ENCODE measurements at regions not wholly inside any gene's neighbourhood (a gene's known extent, or its start where the extent isn't known, plus 50 kb on each side); places are given as distances from the start of the nearest gene placed in this dataset.
"Not testable (repeated sequence)": the region's sequence is repeated elsewhere in the genome, so short reads cannot be mapped to it uniquely, and the experiment has no call there.

DNA sequence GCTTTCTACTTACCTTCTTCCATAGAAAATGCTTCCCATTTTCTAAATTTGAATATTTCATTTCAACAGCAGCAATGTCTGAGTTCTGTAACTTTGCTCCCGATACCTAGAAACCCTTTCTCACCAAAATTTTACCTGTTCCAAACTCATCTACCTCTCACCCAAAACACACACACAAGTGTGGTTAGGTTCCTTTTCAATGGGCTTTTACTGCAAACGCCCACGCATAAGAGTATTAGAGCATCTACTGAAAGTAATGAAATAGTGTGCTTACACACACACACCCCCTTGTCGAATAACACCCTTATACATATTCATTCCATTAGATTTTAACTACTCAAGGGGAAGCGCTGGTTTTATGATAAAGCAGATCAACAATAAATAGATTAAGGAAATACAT, 610.3 kb upstream of the AADAT start:
- no peak for DNase-seq (ENCODE audit: low read depth)

DNA sequence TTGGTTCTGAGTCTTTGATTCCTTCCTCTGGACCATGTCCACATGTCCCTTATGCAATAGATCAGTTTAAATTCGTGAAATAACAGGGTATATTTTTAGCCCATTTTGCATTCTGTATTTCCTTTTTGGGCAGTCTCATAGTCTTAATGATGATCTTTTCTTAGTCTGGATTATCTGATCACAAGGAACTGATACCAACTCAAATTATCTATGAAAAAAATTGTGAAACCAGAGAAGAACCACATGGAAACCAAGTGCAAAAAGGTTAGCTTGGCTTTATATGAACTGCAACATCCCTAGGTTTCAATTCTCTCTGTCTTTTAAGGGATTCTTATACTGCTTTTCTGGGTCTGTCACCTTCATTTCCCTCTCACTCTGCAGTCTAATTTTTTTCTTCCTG, 608.6 kb upstream of the AADAT start:
- no peak for DNase-seq (ENCODE audit: low read depth)

DNA sequence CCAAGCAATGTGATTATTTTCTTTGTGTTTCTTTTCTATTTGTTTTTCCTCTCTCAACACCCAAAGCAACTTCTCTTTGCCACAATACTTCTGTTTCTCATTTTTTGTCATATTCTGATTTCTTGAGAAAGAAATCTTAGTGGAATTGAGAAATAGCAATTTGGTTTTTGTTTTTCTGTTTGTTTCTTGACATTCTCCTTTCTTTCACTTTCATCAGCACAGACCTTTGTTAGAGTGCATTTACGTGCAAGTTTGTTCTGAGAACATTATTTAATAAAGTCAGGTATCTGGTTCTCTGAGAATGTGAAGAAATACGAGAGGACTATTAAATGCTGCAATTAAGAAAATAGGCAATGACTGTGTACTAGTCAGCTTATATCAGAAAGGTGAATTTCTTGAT, 608.1 kb upstream of the AADAT start:
- DNase-seq (ENCODE audit: low read depth) = no peak

DNA sequence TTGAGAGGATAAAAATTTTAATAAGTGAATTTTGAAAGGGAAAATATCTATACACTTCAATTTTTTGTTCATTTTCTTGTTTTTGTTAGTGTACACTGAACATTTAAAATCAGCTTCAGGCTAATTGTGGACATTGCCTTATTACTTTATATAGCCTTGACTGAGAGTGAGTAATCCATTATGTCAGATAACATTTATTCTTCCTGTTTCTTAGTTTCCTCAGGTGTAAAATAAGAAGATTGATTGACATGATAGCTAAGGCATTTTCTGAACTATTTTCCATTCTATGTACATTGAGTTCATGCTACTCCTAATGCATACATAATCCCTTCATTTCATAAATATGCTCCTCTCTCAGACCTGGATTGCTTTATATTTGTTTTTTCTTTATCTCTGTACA, 607.3 kb upstream of the AADAT start:
- DNase-seq (ENCODE audit: low read depth) = no peak

DNA sequence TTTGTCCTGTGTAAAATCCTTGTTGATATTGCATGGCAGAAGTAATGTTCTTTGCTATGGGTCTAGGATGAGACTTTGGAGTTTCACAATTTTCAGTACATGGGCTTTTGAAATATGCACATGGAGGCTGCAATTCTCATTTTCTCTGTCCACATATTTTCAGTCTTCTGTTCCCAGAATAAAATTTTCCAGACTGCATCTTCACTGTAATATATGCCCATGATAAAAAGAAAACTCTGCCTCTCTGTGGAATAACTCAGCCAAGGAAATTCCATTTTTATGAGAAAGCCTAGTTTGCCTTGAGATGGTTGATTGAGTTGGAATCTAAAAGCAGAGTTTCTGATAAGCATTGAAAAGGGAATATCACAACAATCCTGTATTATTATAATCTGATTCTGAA, 601.4 kb upstream of the AADAT start:
- DNase-seq (ENCODE audit: low read depth) = no peak

DNA sequence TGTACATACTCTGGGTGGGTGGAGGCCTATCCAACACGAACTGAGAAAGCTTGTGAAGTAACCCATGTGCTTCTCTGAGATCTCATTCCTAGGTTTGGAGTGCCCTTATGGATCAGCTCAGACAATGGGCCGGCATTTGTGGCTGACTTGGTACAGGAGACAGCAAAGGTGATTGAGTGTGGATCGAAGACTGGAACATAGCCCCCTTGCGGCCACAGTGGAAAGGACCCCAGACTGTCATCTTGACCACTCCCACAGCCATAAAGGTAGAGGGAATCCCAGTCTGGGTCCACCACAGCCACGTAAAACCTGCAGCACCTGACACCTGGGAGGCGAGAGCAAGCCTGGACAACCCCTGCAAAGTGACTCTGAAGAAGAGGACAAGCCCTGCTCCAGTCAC, 598.0 kb upstream of the AADAT start:
- DNase-seq (ENCODE audit: low read depth) = no peak

DNA sequence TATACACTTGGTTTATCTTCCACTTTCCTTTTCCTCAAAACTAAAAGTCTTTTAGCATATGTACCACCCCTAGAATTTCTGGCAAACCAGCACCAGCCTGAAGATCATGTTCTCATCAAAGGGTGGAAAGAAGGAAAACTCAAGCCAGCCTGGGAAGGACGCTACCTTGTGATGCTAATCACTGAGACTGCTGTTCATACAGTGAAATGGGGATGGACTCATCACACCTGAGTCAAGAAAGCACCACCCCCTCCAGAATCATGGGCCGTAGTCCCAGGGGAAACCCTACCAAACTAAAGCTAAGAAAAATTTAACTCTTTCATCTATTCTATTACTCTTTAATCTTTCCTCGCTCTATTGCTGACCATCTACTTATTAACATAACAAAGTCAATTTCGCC, 595.9 kb upstream of the AADAT start:
- not testable (repeated sequence) for DNase-seq (ENCODE audit: low read depth)

DNA sequence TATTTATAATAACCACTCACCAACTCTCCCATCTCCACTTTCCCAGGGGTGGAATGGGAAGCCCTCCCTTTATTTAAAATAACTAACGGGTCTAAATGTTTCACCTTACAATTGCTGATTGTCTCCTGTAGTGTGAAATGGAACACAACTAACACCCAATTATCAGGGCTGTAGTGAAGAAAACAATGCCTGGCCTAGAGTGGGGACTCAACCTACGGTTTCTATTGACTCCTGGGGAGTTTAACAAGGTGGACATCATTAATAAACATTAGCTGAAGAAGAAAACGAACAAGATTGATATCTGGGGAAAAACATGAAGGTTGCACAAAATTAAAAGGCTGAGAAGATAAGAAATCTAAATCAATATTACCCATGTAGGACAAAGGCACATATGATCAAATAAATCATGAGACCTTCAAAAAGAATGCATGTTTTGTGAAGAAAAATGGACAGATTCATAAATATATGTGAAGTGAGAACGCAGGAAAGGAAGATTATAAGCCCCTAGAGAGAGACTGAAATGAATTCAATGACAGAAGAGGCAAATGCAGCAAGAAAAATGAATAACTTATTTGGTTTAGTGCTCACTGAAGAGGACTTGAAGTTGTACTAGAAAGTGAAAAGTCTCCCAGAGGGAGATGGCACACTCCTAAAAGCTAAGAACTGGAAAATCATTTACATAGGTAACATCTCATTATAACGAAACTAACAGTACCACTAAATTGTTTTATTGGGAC, 593.0 kb upstream of the AADAT start:
- no peak for DNase-seq (ENCODE audit: low read depth)

DNA sequence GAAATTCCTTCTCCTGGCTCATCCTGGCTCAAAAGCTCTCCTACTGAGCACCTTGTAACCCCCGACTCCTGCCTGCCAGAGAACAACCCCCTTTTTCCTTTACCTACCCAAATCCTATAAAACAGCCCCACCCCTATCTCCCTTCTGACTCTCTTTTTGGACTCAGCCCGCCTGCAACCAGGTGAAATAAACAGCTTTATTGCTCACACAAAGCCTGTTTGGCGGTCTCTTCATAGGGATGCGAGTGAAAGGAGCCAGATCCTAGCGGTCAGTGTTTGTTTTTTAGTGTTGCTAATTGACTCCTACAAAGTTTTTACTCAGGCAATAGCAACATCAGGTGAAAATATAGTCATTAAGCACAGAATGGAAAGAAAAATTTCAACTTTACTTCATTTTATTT, 592.3 kb upstream of the AADAT start:
- DNase-seq (ENCODE audit: low read depth) = not testable (repeated sequence)

DNA sequence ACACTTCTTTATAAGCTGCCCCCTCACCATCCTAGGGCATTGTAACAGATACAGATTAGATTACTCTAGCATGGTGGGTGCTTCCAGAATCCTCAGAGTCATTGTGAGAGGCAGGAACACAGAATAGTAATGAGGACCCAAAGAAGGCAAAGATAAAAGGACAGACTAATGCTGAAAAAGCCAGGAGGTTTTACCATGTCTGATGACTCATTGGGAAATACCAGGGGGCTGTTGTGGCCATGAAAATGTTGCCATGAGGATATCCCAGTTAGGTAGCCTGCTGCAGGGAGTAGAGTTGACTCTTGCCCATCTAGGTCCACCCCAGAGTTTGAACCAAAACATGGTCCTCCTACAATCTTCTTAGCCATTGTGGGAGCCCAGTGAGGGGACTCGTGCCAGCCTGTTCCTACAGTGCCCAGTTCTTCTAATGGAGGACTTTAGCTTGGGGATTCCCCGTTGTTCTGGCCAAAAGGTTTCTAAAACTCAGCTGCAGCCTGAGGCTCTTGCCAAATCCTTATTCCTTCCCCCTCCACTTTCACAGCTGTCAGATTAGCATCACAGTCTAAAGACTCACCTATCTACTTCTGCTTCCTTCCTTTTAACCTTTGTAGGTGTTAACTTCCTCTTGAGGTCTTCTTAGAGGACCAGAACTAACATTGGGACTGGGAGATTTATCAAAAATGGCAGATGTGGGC, 586.0 kb upstream of the AADAT start:
- no peak for DNase-seq (ENCODE audit: low read depth)

DNA sequence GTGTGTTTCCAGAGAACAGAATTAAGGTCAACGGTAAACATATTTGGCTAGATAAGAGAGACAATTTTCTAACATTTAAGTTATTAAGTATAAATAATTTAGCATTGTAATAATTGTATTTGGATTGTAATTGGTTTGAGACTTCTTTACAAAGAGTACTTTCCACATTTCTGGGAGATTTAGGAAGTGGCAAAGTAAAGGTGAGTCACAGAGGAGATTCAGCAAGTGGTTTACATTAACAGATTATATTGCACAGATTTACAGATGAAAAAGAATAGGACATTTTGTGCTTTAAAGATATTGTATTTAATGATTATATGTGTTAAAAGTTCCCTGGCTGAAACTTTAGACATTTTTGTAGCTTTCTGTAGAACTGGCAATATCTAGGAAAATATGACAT, 584.4 kb upstream of the AADAT start:
- DNase-seq (ENCODE audit: low read depth) = no peak

DNA sequence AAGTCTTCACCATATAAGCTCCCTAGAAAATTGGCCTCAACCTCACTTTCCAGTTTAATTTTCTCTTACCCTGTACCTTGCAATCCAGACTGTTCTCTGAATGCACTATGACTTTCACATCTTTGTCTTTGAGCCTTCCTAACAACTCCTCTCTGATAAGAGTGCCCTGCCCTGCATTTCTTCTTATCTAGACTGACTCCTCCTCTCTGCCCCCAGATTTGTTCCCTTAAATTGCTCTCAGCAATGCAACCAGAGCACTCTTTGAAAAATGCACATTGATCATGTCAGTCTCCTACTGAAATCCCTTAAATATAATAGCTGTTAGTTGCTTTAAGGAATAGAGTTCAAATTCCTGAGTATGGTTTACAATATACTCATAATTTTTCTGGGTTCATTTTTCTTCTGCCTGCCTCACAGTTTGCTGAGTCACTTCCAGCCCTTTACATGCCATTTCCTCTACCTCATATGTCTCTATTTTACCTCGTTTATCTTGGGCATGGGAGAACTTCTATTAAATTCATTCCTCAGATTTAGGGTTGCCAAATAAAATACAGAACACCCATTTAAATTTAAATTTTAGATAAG, 582.7 kb upstream of the AADAT start:
- DNase-seq (ENCODE audit: low read depth) = no peak

DNA sequence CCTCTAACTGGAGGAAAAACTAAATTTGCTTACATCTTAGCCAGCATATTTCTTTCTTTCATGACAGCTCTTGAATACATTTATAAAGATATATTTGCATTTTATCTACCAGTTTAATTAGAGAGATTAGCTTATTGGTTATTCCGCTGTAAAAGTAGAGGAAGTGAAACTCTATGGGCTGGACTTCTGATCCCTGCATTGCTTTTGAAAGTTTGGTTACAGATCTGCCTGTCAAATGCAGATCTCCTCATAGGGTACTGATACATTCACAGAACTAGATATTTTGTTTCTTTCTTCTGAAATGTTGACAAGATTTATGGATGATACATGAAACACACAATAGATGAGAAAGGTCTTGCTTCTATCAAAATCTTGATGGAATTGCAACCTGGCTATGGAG, 581.4 kb upstream of the AADAT start:
- DNase-seq (ENCODE audit: low read depth) = no peak

DNA sequence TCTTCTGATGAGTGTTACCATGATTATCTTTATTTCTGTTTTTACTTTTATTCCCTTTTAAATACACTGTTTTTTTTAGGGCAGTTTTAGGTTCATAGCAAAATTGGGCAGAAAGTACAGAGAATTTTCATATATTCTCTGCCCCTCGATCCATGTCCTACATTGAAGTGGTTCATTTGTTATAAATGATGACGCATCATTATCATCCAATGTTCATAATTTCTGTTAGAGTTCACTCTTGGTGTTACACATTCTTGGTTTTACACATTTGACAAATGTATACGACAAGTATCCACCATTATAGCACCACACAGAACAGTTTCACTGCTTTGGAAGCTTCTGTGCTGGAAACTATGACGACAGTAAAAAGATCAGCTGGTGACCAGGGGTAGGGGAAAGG, 578.1 kb upstream of the AADAT start:
- DNase-seq (ENCODE audit: low read depth) = no peak

DNA sequence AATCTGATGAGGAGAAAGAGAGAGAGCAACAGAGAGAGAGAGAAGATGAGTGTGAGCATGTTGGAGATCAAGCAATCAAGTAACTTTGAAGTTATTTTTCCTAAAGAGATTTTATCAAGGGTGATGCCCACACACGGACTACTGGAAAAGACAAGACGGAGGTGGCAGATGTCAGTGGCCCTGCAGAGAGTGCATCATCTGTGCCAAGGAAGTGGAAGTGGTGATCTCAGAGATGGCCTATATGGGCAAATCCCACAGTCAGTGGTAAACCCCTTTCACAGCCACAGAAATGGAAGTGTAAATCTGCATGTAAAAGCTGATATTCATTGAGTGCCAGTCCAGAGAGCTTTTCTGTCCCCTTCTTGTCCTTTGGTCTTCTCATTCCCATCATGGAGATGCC, 577.2 kb upstream of the AADAT start:
- DNase-seq (ENCODE audit: low read depth) = no peak

DNA sequence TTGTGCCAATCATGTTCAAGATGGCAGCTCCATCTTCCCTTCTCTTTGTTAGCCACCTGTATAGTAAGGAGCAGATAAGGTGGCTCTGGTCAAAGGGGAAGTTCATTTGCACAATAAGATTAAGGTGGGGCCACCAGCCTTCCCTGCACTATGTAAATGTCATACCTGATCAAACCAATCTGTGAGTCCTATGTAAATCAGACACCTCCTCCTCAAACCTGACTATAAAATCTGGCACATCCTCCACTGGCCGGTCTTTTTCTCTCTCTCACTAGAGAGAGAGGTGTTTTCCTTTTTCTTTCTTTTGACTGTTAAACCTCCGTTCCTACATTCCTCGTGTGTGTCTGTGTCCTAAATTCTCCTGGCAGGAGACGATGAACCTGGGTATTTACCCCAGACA, 572.5 kb upstream of the AADAT start:
- DNase-seq (ENCODE audit: low read depth) = no peak

DNA sequence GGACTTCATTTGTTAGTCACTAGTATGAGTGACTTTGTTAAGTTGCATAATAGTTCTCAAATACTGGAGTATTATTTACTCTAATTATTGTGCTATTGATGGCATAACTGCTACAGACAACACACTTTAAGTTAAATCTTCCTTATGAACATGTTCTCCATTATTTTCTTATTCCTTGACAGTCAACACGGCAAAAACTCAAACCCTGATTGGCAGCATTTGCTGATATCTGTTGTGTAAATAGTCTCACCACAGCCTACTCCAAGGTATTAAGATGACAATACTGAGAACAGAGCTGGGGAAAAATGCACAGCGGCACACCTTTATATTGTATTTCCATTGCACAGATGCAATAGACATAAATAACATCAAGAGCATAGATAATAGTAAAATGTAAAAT, 568.0 kb upstream of the AADAT start:
- no peak for DNase-seq (ENCODE audit: low read depth)

DNA sequence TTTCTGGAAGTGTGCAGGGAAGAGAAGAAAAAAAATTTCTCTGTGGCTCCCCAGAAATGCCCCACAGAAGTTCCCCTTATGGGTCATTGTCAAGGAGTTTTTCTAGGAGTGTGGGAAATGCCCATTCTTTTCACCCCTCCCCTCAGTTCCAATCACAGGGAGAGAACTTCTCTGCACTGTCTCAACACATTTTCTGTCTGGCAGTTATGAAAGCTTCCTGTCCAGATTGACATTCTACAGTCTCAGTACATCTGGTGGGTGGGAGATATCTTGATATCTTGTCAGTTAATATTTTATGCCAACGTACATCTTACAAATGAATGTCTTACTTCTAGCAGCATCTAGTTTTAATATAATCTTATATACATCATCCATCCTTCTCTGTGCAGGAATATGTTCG, 566.8 kb upstream of the AADAT start:
- no peak for DNase-seq (ENCODE audit: low read depth)

DNA sequence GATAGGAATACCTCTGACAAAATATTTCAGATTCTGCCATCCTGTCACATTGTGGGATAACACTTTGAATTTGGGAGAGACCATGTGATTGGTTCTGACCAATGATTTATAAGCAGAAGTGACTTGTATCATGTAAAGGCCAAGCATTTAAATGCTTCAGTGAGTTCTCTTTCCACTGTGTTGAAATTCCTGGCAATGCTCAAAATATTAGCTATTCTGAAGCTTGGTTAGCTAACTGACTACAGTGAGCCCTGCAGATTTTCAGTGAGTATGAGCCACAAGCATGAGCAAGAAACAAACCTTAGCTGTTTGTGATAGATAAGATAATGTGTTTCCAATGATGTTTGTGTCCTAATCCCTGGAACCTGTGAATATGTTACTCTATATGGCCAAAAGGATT, 562.8 kb upstream of the AADAT start:
- no peak for DNase-seq (ENCODE audit: low read depth)

DNA sequence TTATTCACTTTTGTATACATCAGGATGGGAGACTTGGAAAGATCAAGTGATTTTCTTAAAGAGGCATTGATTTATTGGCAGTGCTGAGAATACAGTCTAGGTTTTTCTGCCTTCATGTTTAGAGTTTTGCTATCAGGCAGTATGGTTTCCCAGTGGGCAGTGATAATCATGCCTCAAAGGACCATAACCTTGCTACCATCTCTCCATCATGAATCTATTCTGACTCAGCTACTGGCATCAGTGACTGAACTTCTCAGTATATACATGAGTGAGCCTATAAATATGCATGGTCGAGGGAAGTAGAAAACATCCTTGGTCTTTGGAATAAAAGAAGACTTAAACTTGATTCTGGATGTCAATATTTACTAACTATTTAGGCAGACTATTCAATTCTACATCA, 562.0 kb upstream of the AADAT start:
- no peak for DNase-seq (ENCODE audit: low read depth)

DNA sequence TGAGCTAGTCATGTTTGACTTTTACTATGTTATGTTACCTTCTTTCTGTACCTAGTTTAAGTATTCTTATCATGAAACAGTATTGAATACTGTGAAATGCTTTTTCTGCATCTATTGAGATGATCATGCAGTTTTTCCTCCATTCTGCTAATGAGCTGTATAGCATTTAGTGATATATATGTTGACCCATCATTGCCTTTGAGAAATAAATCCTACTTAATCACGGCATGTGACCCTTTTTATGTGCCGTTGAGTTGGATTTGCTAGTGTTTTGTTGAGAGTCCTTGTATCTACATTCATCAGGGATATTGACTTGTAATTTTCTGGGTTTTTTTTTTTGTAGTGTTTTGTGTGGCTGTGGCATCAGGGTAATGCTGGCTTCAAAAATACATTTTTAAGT, 537.7 kb upstream of the AADAT start:
- no peak for DNase-seq (ENCODE audit: low read depth)

DNA sequence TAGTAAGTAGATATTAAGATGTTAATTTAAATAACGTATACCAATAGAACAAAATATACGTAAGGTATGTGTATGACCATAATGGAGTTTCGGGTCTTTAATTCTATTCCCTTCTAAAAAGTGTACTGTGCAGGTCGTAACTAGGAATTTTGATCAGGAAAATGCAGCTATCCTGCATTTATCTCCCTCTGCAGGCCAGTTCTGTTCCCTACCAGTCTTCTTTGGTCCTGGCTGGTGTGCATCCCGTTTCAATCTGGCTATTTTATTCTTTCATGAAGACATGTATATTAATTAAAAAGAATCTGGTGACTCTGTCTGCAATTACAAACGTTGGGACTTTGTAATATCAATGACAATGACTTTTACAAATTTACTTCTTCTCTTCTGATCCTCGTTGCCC, 534.1 kb upstream of the AADAT start:
- no peak for DNase-seq (ENCODE audit: low read depth)

DNA sequence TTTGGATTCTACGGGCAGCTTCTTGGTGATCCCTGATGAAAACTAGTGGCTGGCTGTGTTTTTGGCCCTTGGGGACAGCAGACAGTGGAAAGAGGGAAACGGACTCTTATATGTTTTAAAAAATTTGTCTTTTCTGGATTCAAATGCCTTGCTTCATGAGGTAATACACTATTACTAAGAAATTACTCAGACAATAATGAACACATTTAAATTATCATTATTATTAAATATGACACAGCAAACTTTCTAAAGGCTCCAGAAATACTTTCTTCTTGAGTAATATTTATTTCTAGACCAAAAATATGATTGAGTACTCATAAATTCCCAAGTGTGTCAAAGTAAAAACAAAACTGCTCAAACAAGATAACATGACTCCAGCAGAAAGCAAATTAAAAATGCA, 520.7 kb upstream of the AADAT start:
- DNase-seq (ENCODE audit: low read depth) = no peak
